ENCODE measurements at regions not wholly inside any gene's neighbourhood (a gene's known extent, or its start where the extent isn't known, plus 50 kb on each side); places are given as distances from the start of the nearest gene placed in this dataset.

GRCh38 chr1:244349581-244350001 lies 102.1 kb downstream of the ADSS2 start:
- Histone ChIP-seq H3K27ac (replicated peaks) (no peak overlapping the region), H3K4me3 (replicated peaks; ENCODE audit: insufficient read depth, low read length) (no peak overlapping the region), H3K27me3 (ENCODE audit: insufficient read depth, poor library complexity, severe bottlenecking) (no peaks in the 10 kb centered on the region)
- no peak for TF ChIP-seq SPI1 (IDR thresholded peaks at IDR 0.05; ENCODE audit: borderline replicate concordance, low read depth)
- TF ChIP-seq GABPA (IDR thresholded peaks at IDR 0.05; ENCODE audit: low read depth), result no peak
- no peak for TF ChIP-seq POLR2AphosphoS5 (IDR thresholded peaks at IDR 0.05; ENCODE audit: low read depth)
- no peak for DNase-seq (ENCODE audit: low read depth in 1 of 2, low spot score in 1 of 2)

DNA sequence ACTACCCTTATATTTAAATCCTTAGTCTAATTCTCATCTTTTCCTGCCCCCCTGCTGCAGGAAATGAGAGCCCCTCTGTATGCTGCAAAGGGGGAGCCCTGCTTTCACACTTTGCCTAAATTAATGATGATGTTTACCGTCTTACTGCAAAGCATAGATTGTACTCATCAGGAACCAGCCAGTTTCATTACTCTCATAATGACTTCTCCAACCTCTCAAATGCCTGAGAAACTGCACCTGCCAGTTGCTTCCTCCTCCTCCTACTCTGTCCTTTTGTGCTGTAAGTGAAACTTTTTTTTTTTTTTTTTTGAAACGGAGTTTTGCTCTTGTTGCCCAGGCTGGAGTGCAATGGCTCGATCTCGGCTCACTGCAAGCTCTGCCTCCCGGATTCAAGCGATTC lies 101.7 kb downstream of the ADSS2 start:
- Histone ChIP-seq H3K4me3 (replicated peaks; ENCODE audit: insufficient read depth, low read length) (no peak overlapping the region), H3K27ac (replicated peaks) (no peak overlapping the region), H3K27me3 (ENCODE audit: insufficient read depth, poor library complexity, severe bottlenecking) (no peaks in the 10 kb centered on the region)
- DNase-seq (ENCODE audit: low read depth in 1 of 2, low spot score in 1 of 2), result no peak
- TF ChIP-seq GABPA (IDR thresholded peaks at IDR 0.05; ENCODE audit: low read depth) (no peak), REST (IDR thresholded peaks at IDR 0.05; ENCODE audit: insufficient replicate concordance, low read depth) (no peak), SPI1 (IDR thresholded peaks at IDR 0.05; ENCODE audit: borderline replicate concordance, low read depth) (no peak), POLR2AphosphoS5 (IDR thresholded peaks at IDR 0.05; ENCODE audit: low read depth) (no peak)
- TF ChIP-seq, protein P1, sequence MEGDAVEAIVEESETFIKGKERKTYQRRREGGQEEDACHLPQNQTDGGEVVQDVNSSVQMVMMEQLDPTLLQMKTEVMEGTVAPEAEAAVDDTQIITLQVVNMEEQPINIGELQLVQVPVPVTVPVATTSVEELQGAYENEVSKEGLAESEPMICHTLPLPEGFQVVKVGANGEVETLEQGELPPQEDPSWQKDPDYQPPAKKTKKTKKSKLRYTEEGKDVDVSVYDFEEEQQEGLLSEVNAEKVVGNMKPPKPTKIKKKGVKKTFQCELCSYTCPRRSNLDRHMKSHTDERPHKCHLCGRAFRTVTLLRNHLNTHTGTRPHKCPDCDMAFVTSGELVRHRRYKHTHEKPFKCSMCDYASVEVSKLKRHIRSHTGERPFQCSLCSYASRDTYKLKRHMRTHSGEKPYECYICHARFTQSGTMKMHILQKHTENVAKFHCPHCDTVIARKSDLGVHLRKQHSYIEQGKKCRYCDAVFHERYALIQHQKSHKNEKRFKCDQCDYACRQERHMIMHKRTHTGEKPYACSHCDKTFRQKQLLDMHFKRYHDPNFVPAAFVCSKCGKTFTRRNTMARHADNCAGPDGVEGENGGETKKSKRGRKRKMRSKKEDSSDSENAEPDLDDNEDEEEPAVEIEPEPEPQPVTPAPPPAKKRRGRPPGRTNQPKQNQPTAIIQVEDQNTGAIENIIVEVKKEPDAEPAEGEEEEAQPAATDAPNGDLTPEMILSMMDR (IDR thresholded peaks at IDR 0.05; ENCODE audit: insufficient read depth, low read length), result no peak

DNA sequence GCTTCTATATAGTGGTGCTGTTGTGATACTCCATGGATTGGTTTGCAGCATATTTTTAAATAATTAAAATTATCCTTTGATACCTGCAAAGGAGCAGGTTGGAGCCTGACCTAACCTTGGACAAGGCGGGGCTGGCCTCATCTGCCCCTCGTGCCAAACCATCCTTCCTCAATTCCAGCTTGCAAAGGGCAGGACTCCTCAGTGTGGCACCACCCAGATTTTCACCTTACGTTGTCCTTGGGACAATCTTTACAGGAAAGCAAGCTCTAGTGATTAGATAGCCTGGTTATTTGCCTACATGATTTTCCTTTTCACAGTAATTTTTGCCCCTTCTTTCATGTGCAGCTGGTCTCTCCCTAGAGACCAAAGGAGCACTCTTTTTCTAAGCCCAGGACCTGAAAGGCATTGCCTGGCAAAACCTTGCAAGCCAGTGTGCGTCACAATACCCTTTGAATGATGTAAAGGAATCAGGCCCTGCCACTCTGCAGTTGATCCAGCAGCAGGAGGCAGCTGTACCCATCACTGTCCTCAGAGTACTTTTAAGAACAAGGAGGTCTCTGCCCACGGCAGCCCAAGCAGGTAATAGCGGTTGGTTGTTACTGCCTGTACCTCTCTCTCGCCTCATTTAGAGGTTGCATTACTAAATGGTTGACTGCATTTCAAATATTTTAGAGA lies 99.4 kb downstream of the ADSS2 start:
- H3K4me3 ChIP-seq (replicated peaks; ENCODE audit: insufficient read depth, low read length), result no peak overlapping the region
- no peak for TF ChIP-seq REST (IDR thresholded peaks at IDR 0.05; ENCODE audit: insufficient replicate concordance, low read depth)
- no peak for TF ChIP-seq SPI1 (IDR thresholded peaks at IDR 0.05; ENCODE audit: borderline replicate concordance, low read depth)
- TF ChIP-seq, protein P1 (IDR thresholded peaks at IDR 0.05; ENCODE audit: insufficient read depth, low read length), result no peak
- TF ChIP-seq GABPA (IDR thresholded peaks at IDR 0.05; ENCODE audit: low read depth), result no peak
- no peak for TF ChIP-seq POLR2AphosphoS5 (IDR thresholded peaks at IDR 0.05; ENCODE audit: low read depth)
- H3K27ac ChIP-seq (replicated peaks), result no peak overlapping the region
- DNase-seq (ENCODE audit: low read depth in 1 of 2, low spot score in 1 of 2), result no peak
- H3K27me3 ChIP-seq (ENCODE audit: insufficient read depth, poor library complexity, severe bottlenecking), result no peaks in the 10 kb centered on the region

- DNase-seq (ENCODE audit: low read depth in 1 of 2, low spot score in 1 of 2), result peak in 1 of 2 experiments; percentile 16
- Histone ChIP-seq H3K27me3 (ENCODE audit: insufficient read depth, poor library complexity, severe bottlenecking) (no peaks in the 10 kb centered on the region), H3K27ac (replicated peaks) (no peak overlapping the region)
Measured at GRCh38 chr1:244353551-244354091, 98.1 kb downstream of the ADSS2 start.

More at GRCh38 chr1:244353551-244354091, 98.1 kb downstream of the ADSS2 start:
- TF ChIP-seq SPI1 (IDR thresholded peaks at IDR 0.05; ENCODE audit: borderline replicate concordance, low read depth), result peak; percentile 22; the same call in 1 of the 2 replicates
- TF ChIP-seq, protein P1 (IDR thresholded peaks at IDR 0.05; ENCODE audit: insufficient read depth, low read length), result no peak
- H3K4me3 ChIP-seq (replicated peaks; ENCODE audit: insufficient read depth, low read length), result no peak overlapping the region
